Cardiac muscle cell (in vitro differentiated cells and primary cell): ENCODE measurements at regions not wholly inside any gene's neighbourhood (a gene's known extent, or its start where the extent isn't known, plus 50 kb on each side); places are given as distances from the start of the nearest gene placed in this dataset.

ENCODE experiments used
- DNase-seq, 2 donors: peaks; one replicate each; pipeline versions ENCODE4 v3.0.0 to v3.0.0-alpha.2; 2010 to 2017; ENCODE audit warnings: low read depth in 1 of 2, low spot score in 1 of 2
- H3K27ac ChIP-seq: fragments of 200-600 bp; sonication (generic); 2 replicates; pipeline ENCODE4 v1.5.1; 2016
- H3K27me3 ChIP-seq: fragments of 200-600 bp; sonication (generic); 2 replicates; pipeline ENCODE4 v1.6.0; 2016; ENCODE audit warnings: control low read depth
- H3K36me3 ChIP-seq: fragments of 200-600 bp; sonication (generic); 2 replicates; pipeline ENCODE4 v1.5.1; 2016; ENCODE audit warnings: control low read depth
- H3K4me1 ChIP-seq: fragments of 200-600 bp; sonication (generic); 2 replicates; pipeline ENCODE4 v1.8.1; 2017; ENCODE audit warnings: low read depth, mild to moderate bottlenecking, mixed run types
- H3K4me3 ChIP-seq: fragments of 200-600 bp; sonication (generic); 2 replicates; pipeline ENCODE4 v1.5.1; 2016; ENCODE audit warnings: mild to moderate bottlenecking
- H3K9me3 ChIP-seq: fragments of 200-600 bp; sonication (generic); 2 replicates; pipeline ENCODE4 v1.5.1; 2017; ENCODE audit warnings: low read depth, mild to moderate bottlenecking, control low read depth
- CTCF ChIP-seq: IDR thresholded peaks from 2 replicates; pipeline ENCODE4 v1.5.1; 2012; ENCODE audit warnings: low read depth, mild to moderate bottlenecking, low read length

- Histone ChIP-seq H3K36me3 (no peaks in the 10 kb centered on the region), H3K4me3 (no peak overlapping the region), H3K4me1 (no peaks in the 10 kb centered on the region), H3K27ac (no peak overlapping the region), H3K9me3 (no peaks in the 10 kb centered on the region), H3K27me3 (no peaks in the 10 kb centered on the region)
- no peak for DNase-seq
- no peak for TF ChIP-seq CTCF
Observed at GRCh38 chr9:29945012-29945411, 2371.7 kb upstream of the C9orf72 start.

DNA sequence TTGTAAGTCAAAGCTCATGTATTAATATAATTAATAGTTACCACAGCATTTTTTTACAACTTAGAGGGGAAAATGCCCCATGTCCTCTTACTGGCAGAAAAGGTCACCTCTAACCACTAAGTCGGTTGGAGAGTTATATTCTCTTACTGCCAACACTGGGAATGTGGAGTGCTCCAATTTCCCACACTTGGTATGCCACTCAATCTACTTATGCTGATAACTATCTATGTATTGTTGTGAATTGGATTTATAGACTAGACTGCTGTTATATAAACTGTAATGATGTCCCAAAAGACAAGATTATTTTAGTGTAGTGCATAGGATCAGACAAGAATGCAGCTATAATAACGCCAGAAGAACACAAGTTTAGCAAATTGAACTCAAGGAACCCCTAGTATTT lies 2385.2 kb upstream of the C9orf72 start:
- no peak overlapping the region for H3K4me3 ChIP-seq
- H3K36me3 ChIP-seq, result no peaks in the 10 kb centered on the region
- no peaks in the 10 kb centered on the region for H3K4me1 ChIP-seq
- no peak for DNase-seq
- no peaks in the 10 kb centered on the region for H3K27me3 ChIP-seq
- no peak overlapping the region for H3K27ac ChIP-seq
- no peaks in the 10 kb centered on the region for H3K9me3 ChIP-seq
- no peak for TF ChIP-seq CTCF

DNA sequence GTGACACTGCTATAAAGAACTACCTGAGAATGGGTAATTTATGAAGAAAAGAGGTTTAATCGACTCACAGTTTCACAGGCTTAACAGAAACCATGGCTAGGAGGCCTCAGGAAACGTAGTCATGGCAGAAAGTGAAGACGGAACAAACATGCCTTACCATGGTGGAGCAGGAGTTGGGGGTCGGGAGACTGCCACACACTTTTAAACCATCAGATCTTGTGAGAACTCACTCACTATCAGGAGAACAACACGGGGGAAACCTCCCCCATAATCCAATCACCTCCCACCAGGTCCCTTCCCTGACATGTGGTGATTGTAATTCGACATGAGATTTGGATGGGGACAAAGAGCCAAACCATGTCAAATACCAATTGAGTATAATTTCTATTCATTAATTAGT lies 2392.6 kb upstream of the C9orf72 start:
- Histone ChIP-seq H3K9me3 (no peaks in the 10 kb centered on the region), H3K27me3 (no peaks in the 10 kb centered on the region), H3K27ac (no peak overlapping the region), H3K4me1 (no peaks in the 10 kb centered on the region), H3K4me3 (no peak overlapping the region), H3K36me3 (no peaks in the 10 kb centered on the region)
- no peak for TF ChIP-seq CTCF
- DNase-seq, result no peak

- Histone ChIP-seq H3K4me1 (no peaks in the 10 kb centered on the region), H3K27ac (no peak overlapping the region), H3K4me3 (no peak overlapping the region), H3K9me3 (no peaks in the 10 kb centered on the region), H3K27me3 (no peaks in the 10 kb centered on the region), H3K36me3 (no peaks in the 10 kb centered on the region)
- TF ChIP-seq CTCF, result no peak
- no peak for DNase-seq
Observed at GRCh38 chr9:29966247-29966646, 2393.0 kb upstream of the C9orf72 start.

DNA sequence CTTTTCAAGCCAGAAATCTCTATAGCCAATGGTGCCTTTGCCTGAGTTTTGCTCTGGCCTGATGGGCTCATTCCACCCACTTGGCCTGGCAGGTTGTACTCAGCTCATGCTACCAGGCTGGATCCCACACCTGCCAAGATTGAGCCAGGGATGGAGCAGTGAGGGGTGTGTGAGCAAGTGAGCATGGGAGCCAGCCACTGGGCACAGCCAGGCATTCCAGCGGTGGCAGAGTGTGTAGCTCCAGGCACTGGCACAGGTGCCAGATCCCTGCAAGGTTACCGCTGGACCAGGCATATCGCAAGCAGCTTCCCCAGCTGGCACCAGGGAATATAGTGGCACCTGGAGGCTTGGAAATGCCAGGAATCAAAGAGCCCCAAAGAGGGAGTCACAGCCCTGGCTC lies 2395.6 kb upstream of the C9orf72 start:
- H3K4me1 ChIP-seq, result no peaks in the 10 kb centered on the region

More for the DNA sequence above, 2395.6 kb upstream of the C9orf72 start:
- DNase-seq, result no peak
- Histone ChIP-seq H3K27me3 (no peaks in the 10 kb centered on the region), H3K27ac (no peak overlapping the region), H3K9me3 (no peaks in the 10 kb centered on the region), H3K4me3 (no peak overlapping the region), H3K36me3 (no peaks in the 10 kb centered on the region)
- no peak for TF ChIP-seq CTCF
